ENCODE measurements at regions not wholly inside any gene's neighbourhood (a gene's known extent, or its start where the extent isn't known, plus 50 kb on each side); places are given as distances from the start of the nearest gene placed in this dataset.

DNA sequence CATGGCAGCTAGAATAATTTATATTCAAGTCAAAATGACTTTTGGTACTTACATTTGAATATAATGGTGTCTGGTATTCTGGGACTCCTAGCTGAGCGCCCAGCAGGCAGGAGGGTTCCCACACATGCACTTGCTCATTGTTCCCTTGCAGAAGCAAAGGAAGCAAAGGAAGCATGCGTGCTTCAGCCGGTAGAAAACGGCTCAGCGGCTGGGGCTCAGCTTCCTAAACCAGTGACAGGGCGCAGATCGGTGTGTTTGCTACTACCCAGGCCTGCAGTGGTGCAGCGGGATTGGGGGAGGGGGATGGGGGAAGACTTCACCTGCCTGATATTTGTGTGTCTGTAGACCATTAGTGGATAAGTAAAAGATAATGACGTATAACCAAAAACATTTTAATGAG is 978.3 kb upstream of the TENM3 start:
- Histone ChIP-seq H3K4me1 (no peaks in the 10 kb centered on the region), H3K27me3 (no peaks in the 10 kb centered on the region), H3K9me3 (no peaks in the 10 kb centered on the region), H3K27ac (peak overlapping the region in 4 of 12 donors; percentile 4 to 62 (median 12)), H3K36me3 (no peaks in the 10 kb centered on the region), H3K4me3 (peak overlapping the region in 7 of 12 donors; percentile 2 to 52 (median 38))
- DNase-seq (peak in 3 of 5 donors; percentile 19 to 45 (median 28)), ATAC-seq (peak; percentile 42 to 90 (median 86))
- 16 to 30% (median 27%) methylated on average over 9 of the region's 9 CpGs for WGBS, 4 donors
- intact Hi-C loops (cut with DNase I): loop anchor here in 8 of 10 donors (2.0 to 10.0 kb wide), 4 partner anchors 66 to 262 kb away; no protein-coding TSS in a partner anchor
- TF ChIP-seq, protein P1, sequence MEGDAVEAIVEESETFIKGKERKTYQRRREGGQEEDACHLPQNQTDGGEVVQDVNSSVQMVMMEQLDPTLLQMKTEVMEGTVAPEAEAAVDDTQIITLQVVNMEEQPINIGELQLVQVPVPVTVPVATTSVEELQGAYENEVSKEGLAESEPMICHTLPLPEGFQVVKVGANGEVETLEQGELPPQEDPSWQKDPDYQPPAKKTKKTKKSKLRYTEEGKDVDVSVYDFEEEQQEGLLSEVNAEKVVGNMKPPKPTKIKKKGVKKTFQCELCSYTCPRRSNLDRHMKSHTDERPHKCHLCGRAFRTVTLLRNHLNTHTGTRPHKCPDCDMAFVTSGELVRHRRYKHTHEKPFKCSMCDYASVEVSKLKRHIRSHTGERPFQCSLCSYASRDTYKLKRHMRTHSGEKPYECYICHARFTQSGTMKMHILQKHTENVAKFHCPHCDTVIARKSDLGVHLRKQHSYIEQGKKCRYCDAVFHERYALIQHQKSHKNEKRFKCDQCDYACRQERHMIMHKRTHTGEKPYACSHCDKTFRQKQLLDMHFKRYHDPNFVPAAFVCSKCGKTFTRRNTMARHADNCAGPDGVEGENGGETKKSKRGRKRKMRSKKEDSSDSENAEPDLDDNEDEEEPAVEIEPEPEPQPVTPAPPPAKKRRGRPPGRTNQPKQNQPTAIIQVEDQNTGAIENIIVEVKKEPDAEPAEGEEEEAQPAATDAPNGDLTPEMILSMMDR (IDR thresholded peaks at IDR 0.05): no peak
- TF ChIP-seq POLR2A (IDR thresholded peaks at IDR 0.05): no peak

DNA sequence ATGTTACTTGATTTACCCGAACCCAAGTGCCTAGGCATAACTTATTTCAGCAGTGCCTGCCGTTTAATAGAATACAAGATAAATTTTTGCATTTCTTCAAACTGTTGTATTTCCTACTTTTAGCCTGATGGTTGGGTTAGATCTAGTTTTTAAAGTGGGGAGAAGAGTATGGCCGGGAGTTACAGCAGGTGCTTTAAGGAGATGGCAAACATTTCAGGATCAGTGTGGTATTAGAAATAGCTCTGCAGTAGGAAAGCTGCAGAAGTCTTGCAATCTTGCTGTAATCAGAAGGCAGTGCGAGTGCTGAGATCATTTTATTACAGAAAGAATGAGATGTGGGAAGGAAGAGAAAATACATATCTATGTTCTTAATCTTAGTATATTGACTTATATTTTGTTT is 977.8 kb upstream of the TENM3 start:
- H3K36me3 ChIP-seq: no peaks in the 10 kb centered on the region
- intact Hi-C loops (cut with DNase I): loop anchor here in 2 of 10 donors (2.0 to 10.0 kb wide), 2 partner anchors 65 to 259 kb away; no protein-coding TSS in a partner anchor
- H3K4me1 ChIP-seq: no peaks in the 10 kb centered on the region
- peak overlapping the region in 5 of 12 donors; percentile 32 to 52 (median 39) for H3K4me3 ChIP-seq
- ATAC-seq (no peak), DNase-seq (no peak)
- peak overlapping the region in 4 of 12 donors; percentile 4 to 62 (median 12) for H3K27ac ChIP-seq
- no peaks in the 10 kb centered on the region for H3K27me3 ChIP-seq
- 50 to 60% (median 57%) methylated on average over 4 of the region's 4 CpGs for WGBS, 4 donors
- TF ChIP-seq, protein P1 (IDR thresholded peaks at IDR 0.05): no peak
- TF ChIP-seq POLR2A (IDR thresholded peaks at IDR 0.05): no peak
- no peaks in the 10 kb centered on the region for H3K9me3 ChIP-seq

DNA sequence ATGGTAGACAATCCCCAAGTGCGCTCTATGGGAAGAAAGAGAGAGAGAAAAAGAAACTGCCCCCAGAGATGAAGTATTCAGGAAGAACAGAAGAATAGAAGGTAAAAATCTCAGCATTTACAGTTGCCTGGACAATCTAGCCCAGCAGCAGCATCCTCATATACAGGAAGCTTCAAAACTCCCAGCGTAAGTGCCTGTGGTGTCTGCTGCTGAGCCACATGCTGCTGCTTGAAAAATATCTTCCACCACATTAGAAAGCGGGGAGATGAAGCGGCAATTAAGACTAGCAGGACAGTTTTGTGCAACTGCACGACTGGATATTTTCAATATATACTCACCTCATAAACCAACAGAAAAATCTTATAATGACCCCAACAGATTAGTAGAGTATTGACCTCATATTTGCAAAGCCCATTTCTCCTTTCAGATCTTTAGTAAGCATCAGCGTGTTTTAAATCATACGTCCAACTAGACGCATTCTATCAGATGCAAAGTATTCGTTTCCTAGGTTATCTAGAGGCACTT is 972.0 kb upstream of the TENM3 start:
- WGBS, 4 donors: 51 to 72% (median 61%) methylated on average over 9 of the region's 9 CpGs
- Histone ChIP-seq H3K9me3 (no peaks in the 10 kb centered on the region), H3K27me3 (no peaks in the 10 kb centered on the region), H3K27ac (peak overlapping the region in 1 of 12 donors; percentile 44), H3K36me3 (no peaks in the 10 kb centered on the region), H3K4me1 (no peaks in the 10 kb centered on the region), H3K4me3 (no peak overlapping the region)
- intact Hi-C loops (cut with DNase I): no loop called here
- TF ChIP-seq POLR2A (IDR thresholded peaks at IDR 0.05): no peak
- TF ChIP-seq, protein P1 (IDR thresholded peaks at IDR 0.05): no peak
- no peak for DNase-seq
- no peak for ATAC-seq

DNA sequence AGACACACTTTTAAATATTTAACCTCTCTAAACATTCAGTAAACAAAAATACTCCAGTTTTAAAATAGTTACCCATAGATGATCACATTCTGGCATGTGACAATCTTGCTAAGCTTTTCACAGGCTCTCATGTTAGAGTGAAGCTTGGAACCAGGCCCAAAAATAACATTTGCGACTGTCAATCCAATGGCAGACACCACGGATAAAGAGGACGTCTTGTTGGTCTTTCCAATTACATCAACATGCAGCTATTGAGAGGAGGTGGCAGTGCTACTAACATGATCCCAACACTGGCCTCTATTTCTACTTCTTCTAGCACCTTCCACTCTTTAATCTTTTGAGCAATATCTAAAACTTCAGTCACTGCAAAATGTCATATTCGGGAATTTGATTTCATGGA is 970.8 kb upstream of the TENM3 start:
- H3K9me3 ChIP-seq: no peaks in the 10 kb centered on the region
- intact Hi-C loops (cut with DNase I): no loop called here
- H3K4me3 ChIP-seq: no peak overlapping the region
- no peaks in the 10 kb centered on the region for H3K27me3 ChIP-seq
- WGBS, 4 donors: 24 to 43% (median 29%) methylated on average over 4 of the region's 4 CpGs
- TF ChIP-seq, protein P1 (IDR thresholded peaks at IDR 0.05): no peak
- no peak for TF ChIP-seq POLR2A (IDR thresholded peaks at IDR 0.05)
- DNase-seq (peak in 1 of 5 donors; percentile 19), ATAC-seq (peak; percentile 61 to 96 (median 90))
- no peaks in the 10 kb centered on the region for H3K4me1 ChIP-seq
- no peaks in the 10 kb centered on the region for H3K36me3 ChIP-seq
- H3K27ac ChIP-seq: peak overlapping the region in 3 of 12 donors; percentile 20 to 44 (median 28)

Data from heart left ventricle (tissue), 16 donors.